ENCODE measurements at regions not wholly inside any gene's neighbourhood (a gene's known extent, or its start where the extent isn't known, plus 50 kb on each side); places are given as distances from the start of the nearest gene placed in this dataset.

GRCh38 chr12:31781894-31782540 is 53.2 kb upstream of the AMN1 start:
- TF ChIP-seq CTCF (IDR thresholded peaks at IDR 0.05) (no peak), POLR2A (IDR thresholded peaks at IDR 0.05) (no peak), POLR2AphosphoS5 (IDR thresholded peaks at IDR 0.05) (no peak)

Measured in transverse colon (tissue), 4 donors.